Fibroblast of pulmonary artery (primary cell): ENCODE measurements at regions not wholly inside any gene's neighbourhood (a gene's known extent, or its start where the extent isn't known, plus 50 kb on each side); places are given as distances from the start of the nearest gene placed in this dataset.

ENCODE experiments used
- DNase-seq: peaks from one replicate; pipeline ENCODE4 v3.0.0-alpha.2; 2010; ENCODE audit warnings: low read depth
- H3K4me3 ChIP-seq: replicated peaks from 2 replicates; pipeline ENCODE4 v1.5.1; 2011; ENCODE audit warnings: low read depth, mild to moderate bottlenecking, control low read depth, low read length, moderate library complexity
- CTCF ChIP-seq: IDR thresholded peaks from 2 replicates; pipeline ENCODE4 v1.5.1; 2011; ENCODE audit warnings: mild to moderate bottlenecking, control low read depth, low read length, inconsistent platforms; ENCODE audit errors: missing control alignments

GRCh38 chr21:35511696-35512162, 462.6 kb upstream of the RUNX1 start:
- TF ChIP-seq CTCF: no peak
- H3K4me3 ChIP-seq: no peak overlapping the region
- DNase-seq: peak; percentile 56

GRCh38 chr21:35510957-35511695, 462.0 kb upstream of the RUNX1 start:
- no peak for TF ChIP-seq CTCF
- no peak overlapping the region for H3K4me3 ChIP-seq
- peak; percentile 56 for DNase-seq

- H3K4me3 ChIP-seq: no peak overlapping the region
- no peak for TF ChIP-seq CTCF
- DNase-seq: no peak
Measured at GRCh38 chr21:35510294-35510693, 461.2 kb upstream of the RUNX1 start.

GRCh38 chr21:35509001-35509704, 460.1 kb upstream of the RUNX1 start:
- no peak for TF ChIP-seq CTCF
- DNase-seq: peak; percentile 13

GRCh38 chr21:35508139-35508888, 459.2 kb upstream of the RUNX1 start:
- no peak overlapping the region for H3K4me3 ChIP-seq
- DNase-seq: peak; percentile 91
- TF ChIP-seq CTCF: peak; percentile 47

More at GRCh38 chr21:35509001-35509704, 460.1 kb upstream of the RUNX1 start:
- no peak overlapping the region for H3K4me3 ChIP-seq

GRCh38 chr21:35507181-35507759, 458.2 kb upstream of the RUNX1 start:
- no peak for TF ChIP-seq CTCF
- H3K4me3 ChIP-seq: no peak overlapping the region
- DNase-seq: no peak
